GM18873 (cell line): ENCODE measurements at regions not wholly inside any gene's neighbourhood (a gene's known extent, or its start where the extent isn't known, plus 50 kb on each side); places are given as distances from the start of the nearest gene placed in this dataset.

Source experiments
- ATAC-seq: cut with Tn5 transposase; IDR thresholded peaks from one replicate; pipeline ENCODE4 v1.9.1; 2021; ENCODE audit warnings: mild to moderate bottlenecking, moderate library complexity, moderate number of reproducible peaks; ENCODE audit not compliant: unreplicated experiment, low FRiP score

DNA sequence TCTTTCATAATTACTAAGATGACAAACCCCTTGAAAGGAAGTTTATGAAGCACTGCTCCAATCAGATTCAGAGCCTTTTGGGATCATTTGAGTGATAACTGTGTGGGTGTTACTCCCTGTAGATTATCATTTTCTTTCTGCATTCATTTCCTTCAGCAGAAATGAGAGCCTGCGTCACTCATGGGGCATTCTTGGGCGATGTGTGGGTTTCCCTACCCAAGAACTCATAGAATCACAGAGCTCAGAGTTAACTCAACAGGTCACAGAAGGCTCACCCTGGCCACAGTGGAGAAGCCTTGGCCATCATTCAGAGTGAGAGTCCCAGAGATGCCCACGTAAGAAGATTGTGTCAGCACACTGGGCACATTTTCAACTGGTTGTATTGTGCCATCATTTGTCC lies 401.9 kb downstream of the TLE4 start:
- no peak for ATAC-seq

DNA sequence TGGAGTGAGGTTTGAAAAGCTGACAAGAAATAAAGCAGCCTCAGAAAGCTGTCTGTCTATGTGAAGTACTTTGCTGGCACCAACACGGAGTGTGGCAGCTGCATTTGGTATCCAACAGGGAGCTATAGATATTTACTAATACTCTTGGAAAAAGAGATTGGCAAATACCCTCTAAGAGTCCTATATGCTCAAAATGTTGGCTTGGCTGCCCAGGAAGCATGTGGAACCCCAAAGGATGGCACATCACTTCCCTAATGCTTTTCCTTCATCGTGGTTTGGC lies 398.3 kb downstream of the TLE4 start:
- ATAC-seq, result no peak

DNA sequence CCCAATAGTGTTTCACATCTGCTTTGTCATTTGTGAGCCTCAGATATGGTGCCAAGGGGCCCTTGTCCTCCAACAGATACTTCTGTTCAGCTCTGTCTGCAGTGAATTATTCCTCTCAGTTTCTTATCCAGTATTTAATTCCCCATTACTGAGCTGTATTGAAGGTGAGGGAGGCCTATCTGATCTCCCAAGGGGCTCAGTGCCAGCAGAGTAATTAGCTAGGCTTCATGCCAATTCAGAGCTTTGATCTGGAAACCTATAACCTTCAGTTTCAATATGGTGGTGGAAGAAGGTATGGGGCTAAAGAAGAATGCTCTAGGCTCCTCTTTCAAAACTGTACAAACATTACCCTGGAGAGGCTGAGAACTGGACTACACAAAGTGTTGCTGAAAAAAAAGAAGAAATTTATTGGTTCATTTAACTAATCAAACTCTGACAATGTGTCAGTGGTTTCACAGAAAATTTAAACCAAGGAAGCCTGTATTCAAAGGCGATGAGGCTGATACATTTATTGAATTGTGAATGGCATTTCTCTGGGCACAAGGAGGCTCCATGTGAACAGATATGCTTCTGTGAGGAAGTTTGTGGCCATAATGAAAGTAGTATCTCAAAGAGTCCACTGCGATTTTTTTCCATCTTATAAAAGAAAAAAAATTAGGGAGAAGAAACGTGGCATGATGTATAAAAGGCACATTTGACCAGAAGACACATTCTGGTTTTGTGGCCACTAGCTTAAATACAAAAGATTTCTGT lies 397.8 kb downstream of the TLE4 start:
- ATAC-seq, result no peak

DNA sequence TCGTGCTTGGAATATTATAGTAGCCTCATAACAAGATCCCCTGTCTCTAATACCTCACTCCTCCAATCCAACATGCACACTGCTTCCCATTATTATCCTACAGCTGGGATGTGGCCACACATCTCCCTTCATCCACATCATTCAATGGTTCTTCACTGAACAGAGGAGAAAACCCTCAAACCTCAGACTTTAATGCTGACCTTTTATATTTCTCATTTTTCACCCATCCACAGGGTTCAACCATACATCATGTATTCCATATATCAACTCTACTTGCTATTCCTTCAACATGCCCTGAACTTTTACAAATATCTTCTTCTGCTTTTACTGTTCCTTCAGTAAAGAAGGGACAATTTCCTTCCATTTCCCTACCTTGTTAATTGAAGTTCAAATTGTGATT lies 396.8 kb downstream of the TLE4 start:
- no peak for ATAC-seq

DNA sequence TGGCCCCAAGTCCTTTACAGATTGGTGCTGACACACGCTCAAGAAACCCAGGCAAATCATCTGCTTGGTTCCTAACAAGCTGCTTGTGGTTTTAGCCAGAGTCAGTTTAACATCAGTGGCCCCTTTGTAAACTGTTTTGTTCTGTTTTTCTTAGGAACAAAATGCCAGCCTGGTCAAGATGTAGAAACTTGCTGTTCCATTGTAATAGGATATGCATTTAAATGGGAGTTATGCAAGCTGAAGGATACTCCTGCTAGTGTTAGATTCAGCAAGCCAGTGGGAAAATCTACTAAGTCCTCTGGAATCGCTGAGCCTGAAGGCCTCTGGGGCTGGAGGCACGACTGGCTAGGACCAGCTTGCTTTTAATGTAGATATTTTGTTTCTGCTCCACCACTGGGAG lies 391.1 kb downstream of the TLE4 start:
- no peak for ATAC-seq

DNA sequence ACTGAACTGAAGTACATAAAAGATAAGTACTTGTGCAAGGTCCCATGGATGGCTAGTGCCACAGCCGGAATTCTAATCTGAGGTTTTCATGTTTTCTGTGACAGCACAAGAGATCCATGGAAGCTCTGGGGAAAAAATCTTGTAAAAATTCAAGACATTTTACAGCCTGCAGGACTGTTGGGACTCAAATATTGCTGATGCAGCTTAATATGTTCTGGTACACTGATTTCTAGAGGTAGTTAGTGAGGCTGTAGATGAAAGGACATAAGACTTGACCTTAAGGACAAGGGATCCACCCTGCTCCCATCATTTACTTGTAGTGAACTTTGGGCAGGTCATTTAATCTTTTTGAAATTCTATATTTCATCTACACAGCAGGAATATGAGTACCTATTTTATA lies 390.4 kb downstream of the TLE4 start:
- no peak for ATAC-seq

DNA sequence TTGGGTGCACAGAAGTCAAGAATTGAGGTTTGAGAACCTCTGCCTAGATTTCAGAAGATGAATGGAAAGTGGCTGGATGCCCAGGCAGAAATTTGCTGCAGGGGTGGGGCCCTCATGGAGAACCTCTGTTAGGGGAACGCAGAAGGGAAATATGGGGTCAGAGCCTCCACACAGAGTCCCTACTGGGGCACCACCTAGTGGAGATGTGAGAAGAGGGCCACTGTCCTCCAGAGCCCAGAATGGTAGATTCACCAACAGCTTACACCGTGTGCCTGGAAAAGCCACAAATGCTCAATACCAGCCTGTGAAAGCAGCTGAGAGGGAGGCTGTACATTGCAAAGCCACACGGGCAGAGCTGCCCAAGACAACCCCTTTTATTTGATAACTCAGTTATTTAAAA lies 383.5 kb downstream of the TLE4 start:
- no peak for ATAC-seq

DNA sequence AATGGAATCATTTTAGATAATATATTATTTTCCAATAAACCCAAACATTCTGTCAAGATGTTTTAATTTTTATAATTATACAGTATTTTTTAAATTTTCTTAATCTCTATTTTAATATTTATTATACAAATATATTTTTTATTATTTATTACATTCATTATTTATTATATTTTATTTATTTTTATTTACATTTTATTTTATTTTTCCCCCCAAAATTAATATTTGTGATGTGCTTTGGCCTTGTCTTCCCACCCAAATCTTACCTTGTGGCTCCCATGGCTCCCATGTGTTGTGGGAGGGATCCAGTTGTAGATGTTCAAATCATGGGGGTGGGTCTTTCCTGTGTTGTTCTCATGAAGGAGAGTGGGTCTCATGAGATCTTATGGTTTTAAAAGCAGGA lies 382.1 kb downstream of the TLE4 start:
- ATAC-seq, result no peak

DNA sequence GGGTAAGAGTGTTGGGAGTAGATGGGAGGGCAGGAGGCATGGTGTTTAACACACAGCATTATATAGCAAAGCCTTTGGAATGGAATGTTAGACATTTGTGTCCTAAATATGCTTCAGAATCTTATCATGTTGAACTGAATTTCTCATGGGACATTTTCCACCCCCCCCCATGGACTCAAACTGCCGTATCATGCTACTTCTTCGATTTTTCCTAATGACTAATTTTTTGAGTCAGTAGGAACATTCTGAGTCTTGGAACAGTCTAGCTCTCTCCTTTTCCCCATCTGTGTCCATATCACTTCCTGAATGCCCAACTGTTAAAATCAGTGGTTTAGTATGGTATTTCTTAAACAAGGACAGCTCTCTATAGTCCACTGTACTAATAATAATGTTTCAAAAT lies 380.6 kb downstream of the TLE4 start:
- no peak for ATAC-seq

DNA sequence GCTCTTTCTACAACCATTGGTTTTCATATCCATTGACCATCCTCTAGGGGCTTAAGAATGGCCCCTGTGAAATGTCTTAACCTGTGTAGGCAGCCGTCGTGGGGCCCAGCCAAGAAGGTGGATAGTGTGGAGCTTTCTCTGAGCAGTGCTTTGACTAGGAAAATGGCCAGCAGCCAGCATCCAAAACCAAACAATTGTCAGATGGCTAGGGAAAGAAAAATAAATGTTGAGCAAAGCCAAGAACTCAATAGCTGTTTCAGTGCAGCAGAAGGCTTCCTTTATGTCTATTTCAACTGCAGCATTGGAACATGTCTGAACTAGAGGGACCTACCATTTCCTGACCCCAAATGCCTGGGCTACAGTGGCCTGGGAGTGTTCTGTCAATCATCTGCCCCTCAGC lies 374.9 kb downstream of the TLE4 start:
- ATAC-seq, result no peak

DNA sequence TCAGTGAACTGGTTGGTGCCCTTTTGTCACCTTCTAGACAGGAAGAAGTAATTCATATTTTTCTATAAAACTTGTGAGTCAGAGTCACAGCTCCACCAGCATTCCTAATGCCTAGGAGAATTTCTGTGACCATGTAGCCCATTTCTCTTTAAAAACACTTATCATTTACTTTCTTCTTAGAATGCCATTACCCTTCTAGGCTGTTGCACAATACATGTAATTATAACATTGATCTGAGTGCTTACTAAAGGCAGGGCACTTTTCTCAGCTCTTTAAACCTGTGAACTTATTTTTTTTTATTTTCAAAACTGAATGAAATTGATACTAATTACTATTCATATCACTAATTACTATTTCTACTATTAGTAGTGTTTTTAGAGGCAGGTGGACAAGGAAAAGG lies 373.7 kb downstream of the TLE4 start:
- no peak for ATAC-seq

DNA sequence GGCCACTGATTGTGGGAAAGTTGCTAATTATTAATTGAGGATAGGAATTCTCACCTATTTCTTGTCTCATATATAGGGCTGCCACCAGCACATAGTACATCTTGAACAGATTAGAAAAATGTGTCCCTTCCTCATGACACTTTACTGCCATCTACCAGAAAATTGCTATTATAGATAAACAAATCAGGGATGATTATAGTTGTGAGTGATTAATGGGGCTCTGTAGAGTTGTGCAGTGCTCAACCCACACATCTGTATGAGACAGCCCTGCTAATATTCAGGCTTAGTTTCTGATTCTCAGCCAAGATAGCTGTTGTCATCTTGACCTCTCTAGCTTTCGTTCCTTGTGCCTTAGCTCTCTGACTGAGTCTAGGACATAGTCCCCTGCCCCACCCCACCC lies 373.3 kb downstream of the TLE4 start:
- no peak for ATAC-seq

DNA sequence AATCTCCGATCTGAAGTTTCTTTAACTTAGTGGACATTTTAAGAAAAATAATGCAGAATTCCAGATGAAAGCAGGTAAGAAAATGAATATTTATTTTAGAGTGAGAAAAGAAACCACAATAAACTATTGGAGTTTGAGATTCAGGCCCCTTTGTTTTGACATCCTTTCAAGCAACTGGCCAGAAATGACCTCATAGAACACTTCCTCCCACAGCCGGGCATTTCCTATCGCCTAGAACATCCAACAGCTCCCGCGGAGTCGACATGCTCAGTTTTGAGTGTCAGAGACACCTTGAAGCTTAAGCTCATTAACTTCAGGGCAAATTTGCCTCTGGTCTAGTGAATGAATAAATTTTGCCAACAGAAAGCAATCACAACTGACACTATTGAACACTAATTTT lies 369.2 kb downstream of the TLE4 start:
- no peak for ATAC-seq

DNA sequence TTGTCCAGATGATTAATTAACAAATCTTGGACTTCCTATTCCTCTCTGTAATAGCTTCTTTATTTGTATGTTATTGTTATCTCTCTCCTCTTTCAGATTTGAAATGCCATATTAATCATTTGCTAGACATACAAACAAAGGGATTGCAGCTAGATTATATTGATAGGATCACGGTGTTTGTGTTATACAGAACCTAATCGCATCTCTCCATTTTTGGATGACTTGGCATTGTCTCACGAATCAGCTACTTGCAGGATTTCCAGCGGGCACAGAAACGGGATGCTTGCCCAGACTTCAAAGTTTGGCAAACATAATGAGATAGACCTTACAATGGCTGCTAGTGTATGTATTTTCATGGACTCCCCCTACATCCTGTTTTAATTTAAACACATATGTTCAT lies 368.1 kb downstream of the TLE4 start:
- ATAC-seq, result no peak

DNA sequence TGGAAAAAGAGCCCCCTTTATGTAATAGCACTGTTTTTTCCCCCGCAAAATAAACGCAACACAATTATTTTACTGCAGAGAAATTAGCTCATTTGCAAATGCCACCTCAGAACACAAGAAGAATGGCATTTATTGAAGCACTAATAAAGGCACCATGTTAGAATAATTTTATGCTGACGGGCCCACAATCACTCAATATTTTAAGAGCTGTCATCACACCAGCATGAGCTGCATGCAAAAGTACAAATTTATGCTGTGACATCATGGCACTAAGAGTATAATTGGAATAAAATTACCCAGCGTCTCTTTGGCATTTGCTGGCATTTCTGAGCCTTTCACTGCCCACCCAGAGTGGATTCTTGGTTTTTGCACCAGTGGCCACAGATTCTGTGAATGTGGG lies 364.6 kb downstream of the TLE4 start:
- ATAC-seq, result no peak

DNA sequence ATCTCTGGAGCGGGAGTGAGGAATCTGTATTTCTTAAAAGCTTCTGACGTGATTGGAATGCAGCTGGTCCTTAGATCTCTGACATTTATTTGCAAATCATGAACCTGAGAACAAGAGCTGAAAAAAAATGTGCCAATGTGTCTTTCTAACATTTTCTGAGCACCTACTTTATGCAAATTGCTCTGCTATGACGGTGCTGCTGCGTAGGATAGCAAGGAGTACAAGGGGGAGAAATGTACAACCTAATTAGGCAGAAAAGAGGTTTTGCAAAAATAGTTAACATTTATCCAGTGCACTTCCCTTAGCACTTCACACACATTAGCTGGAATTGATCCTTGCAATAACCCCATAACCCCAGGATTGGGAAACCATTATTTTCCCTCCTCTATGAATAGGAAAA lies 357.5 kb downstream of the TLE4 start:
- no peak for ATAC-seq

DNA sequence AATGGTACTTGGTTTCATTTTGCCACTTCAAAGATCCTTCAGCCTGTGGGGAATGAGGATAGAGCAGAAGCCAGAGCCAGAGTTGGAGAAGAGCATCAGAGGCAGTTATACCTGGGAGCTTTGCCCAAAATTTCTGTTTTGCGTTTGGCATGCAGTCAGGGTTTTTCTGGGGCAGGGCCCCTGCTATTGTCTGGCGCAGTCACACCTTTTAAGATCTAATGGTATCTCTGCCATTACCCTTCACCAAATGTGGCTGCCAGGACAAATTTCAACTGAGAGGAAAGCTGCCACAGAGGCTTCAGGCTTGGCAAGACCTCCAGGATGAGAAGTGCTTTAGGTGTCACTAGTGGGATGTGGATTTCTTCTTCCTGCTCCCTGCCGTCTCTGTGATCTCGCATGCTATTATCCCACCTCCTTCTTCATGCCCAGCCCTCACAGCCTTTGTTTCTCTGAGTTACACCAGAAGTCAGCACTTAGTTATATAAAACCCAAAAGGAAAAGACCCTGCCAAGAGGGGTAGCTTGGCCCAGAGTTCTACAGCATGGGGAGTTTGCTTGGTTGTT lies 357.0 kb downstream of the TLE4 start:
- ATAC-seq, result no peak

DNA sequence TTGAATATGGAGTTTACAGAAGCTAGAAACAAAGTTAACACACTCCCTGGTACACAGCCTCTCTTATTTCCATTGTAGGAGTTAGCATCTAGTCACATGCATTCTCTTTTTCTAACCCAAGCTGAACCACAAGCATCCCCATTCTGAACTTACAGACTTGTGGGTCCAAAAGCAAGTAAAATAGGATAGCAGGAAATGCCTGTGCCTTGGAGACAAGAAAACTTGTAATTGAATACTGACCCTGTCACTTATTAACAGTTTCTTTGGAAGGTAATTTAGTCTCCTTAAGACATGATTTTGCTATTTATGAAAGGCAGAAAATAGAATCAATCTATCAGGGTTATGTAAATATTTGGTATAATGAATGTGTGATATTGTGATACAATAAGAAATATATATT lies 353.6 kb downstream of the TLE4 start:
- ATAC-seq, result no peak

DNA sequence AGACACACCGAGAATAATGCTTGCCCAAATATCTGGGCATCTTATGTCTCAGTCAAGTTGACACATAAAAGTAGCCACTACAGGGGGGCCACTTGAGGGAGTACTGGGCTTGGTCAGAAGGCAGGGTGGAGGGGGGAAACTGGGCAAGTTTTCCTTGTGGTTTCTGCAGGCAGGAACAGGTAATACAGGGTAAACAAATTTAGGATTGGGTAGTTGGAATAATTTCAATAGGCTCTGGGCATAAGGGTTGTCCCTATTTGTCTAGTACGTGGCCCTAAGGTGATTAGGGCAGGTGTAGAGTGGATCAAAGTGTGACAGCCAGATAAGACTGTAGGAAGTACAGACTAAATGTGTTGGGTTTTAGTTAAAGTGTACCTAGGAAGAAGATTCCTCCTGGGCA lies 353.1 kb downstream of the TLE4 start:
- ATAC-seq, result no peak

DNA sequence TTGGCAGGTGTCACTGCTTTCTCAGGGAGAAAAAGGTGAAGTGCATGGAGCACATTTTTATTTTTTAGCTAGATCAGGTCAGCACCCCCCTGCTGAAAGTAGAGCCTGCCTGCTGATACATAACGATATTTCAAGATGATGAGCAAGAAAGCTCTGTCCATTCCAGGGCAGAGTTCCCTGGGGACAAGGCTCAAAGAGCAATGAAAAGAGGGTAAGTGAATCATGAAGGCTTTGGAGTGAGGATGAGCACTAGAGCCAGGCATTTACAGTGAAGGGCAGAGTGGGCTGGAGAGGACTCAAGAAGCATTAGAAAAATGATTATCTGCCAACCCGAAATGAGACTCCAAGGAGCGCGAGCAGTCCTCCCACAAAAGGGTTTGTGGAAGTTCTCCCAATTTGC lies 345.7 kb downstream of the TLE4 start:
- no peak for ATAC-seq

DNA sequence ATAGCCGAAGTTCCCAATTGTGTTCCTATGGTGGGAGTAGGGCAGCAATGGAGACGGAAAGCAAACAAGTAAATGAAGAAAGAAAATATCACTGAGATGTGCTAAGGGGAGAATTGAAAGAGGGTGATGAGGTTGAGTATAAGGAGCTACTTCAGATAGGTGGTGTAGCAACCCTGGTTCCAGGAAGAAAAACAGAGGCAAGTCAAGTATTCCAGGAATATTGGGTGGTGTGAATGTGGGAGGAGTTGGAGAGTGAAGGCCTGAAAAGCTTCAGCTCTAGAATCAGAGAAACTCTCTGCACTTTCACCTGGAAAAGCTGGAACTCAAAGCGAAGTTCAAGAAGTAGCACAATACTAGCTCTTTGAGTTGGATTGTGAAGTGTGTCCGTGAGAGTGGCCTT lies 342.1 kb downstream of the TLE4 start:
- ATAC-seq, result no peak

DNA sequence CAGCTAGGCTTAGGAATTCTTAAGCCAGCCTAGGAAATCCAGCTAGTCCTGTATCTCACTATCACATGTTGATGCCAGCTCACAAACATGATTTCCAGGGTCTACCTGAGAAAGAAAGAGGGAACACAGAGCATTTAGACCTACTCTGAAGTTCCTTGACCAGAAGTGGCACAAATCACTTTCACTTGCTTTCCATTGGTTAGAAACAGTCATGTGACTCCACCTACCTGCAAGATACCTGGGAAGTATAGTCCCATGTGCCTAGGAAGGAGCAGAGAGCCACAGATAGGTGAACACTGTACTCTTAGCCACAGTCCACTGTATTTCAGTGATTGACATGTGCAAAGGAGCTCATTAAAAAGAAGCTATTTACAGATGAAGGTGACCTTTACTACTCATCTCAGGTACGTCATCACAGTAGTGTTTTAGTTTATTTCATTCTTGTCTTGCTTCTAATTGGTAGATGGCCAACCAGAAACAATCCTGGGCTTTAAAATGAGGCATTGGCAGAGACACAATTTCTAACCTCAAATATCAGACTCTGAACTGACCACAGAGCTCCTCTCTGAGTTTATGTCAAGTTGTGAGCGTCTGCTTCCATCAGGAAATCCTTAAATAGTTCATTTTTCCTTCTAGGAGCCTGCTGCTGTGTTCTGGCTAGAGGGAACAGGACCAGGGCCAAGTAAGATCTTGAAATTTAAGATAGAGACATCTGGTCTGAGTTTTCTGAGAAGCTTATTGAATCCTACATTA lies 340.7 kb downstream of the TLE4 start:
- ATAC-seq, result no peak
